Smooth muscle cell (in vitro differentiated cells): ENCODE measurements at regions not wholly inside any gene's neighbourhood (a gene's known extent, or its start where the extent isn't known, plus 50 kb on each side); places are given as distances from the start of the nearest gene placed in this dataset.

Source experiments
- DNase-seq: peaks from one replicate; lab custom pipeline; 2025; ENCODE audit not compliant: unreplicated experiment; lab: John Stamatoyannopoulos, UW
- H2AFZ ChIP-seq: fragments of 200-600 bp; sonication (generic); 2 replicates; pipeline ENCODE4 v1.6.0; 2016; ENCODE audit warnings: antibody characterized with exemption, low read depth, mild to moderate bottlenecking
- H3F3A ChIP-seq: fragments of 200-600 bp; sonication (generic); 2 replicates; pipeline ENCODE4 v1.6.0; 2017; ENCODE audit warnings: antibody characterized with exemption, low read depth
- H3K27ac ChIP-seq: fragments of 200-600 bp; sonication (generic); 2 replicates; pipeline ENCODE4 v1.5.1; 2016; ENCODE audit warnings: low read depth, mild to moderate bottlenecking
- H3K27me3 ChIP-seq: fragments of 200-600 bp; sonication (generic); 2 replicates; pipeline ENCODE4 v1.6.1; 2016; ENCODE audit warnings: low read depth, mild to moderate bottlenecking
- H3K36me3 ChIP-seq: fragments of 200-600 bp; sonication (generic); 2 replicates; pipeline ENCODE4 v1.5.1; 2016; ENCODE audit warnings: low read depth
- H3K4me1 ChIP-seq: fragments of 200-600 bp; sonication (generic); 2 replicates; pipeline ENCODE4 v1.5.1; 2016; ENCODE audit warnings: low read depth
- H3K4me2 ChIP-seq: fragments of 200-600 bp; sonication (generic); 2 replicates; pipeline ENCODE4 v1.6.0; 2016; ENCODE audit warnings: mild to moderate bottlenecking
- H3K4me3 ChIP-seq: fragments of 200-600 bp; sonication (generic); 2 replicates; pipeline ENCODE4 v1.5.1; 2016; ENCODE audit warnings: mild to moderate bottlenecking
- H3K79me2 ChIP-seq: fragments of 200-600 bp; sonication (generic); 2 replicates; pipeline ENCODE4 v1.6.0; 2016; ENCODE audit warnings: low read depth, mild to moderate bottlenecking
- H3K9ac ChIP-seq: fragments of 200-600 bp; sonication (generic); 2 replicates; pipeline ENCODE4 v1.6.0; 2016; ENCODE audit warnings: low read depth
- H3K9me3 ChIP-seq: fragments of 200-600 bp; sonication (generic); replicated peaks from 2 replicates; pipeline ENCODE4 v1.5.1; 2016; ENCODE audit warnings: low read depth
- H4K20me1 ChIP-seq: fragments of 200-600 bp; sonication (generic); 2 replicates; pipeline ENCODE4 v1.6.0; 2016; ENCODE audit warnings: low read depth
- WGBS: methylation state at CpG from one replicate; pipeline ENCODE4 v1.1.7; 2016; ENCODE audit warnings: low lambda C conversion rate; 5-methylcytosine and 5-hydroxymethylcytosine counted together
- TF ChIP-seq, protein P1 (sequence below): fragments of 200-600 bp; sonication (generic); IDR thresholded peaks from 2 replicates; pipeline ENCODE4 v1.5.1; 2017; ENCODE audit warnings: borderline replicate concordance, mild to moderate bottlenecking, antibody characterized with exemption; ENCODE audit not compliant: insufficient read depth, poor library complexity, severe bottlenecking

DNA sequence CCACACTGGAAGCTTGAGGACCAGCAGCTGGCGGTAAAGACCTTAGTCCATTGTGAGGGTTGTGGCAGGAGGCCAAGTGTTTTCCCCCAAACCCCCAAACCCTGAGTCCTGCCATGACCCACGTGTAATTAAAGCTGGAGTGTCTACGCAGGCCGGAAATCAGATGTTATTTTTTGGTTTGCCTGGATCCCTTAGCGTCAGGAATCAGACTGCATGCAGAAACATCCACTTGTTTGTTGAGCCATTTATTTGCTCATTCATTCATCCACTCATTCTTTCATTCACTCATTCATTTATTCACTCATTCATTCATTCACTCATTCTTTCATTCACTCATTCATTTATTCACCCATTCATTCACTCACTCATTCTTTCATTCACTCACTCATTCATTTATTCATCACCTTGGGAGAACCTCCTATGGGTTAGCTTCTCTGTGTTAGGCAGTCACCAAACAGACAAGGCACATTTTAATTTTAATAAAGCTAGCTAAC is 313.1 kb downstream of the MAF start:
- 86% methylated on average over 5 of the region's 5 CpGs for WGBS
- H3K36me3 ChIP-seq, result no peaks in the 10 kb centered on the region
- no peak overlapping the region for H3K9ac ChIP-seq
- no peaks in the 10 kb centered on the region for H4K20me1 ChIP-seq
- TF ChIP-seq, protein P1, sequence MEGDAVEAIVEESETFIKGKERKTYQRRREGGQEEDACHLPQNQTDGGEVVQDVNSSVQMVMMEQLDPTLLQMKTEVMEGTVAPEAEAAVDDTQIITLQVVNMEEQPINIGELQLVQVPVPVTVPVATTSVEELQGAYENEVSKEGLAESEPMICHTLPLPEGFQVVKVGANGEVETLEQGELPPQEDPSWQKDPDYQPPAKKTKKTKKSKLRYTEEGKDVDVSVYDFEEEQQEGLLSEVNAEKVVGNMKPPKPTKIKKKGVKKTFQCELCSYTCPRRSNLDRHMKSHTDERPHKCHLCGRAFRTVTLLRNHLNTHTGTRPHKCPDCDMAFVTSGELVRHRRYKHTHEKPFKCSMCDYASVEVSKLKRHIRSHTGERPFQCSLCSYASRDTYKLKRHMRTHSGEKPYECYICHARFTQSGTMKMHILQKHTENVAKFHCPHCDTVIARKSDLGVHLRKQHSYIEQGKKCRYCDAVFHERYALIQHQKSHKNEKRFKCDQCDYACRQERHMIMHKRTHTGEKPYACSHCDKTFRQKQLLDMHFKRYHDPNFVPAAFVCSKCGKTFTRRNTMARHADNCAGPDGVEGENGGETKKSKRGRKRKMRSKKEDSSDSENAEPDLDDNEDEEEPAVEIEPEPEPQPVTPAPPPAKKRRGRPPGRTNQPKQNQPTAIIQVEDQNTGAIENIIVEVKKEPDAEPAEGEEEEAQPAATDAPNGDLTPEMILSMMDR, result no peak
- H3K4me2 ChIP-seq, result no peak overlapping the region
- no peak overlapping the region for H2AFZ ChIP-seq
- no peaks in the 10 kb centered on the region for H3K4me1 ChIP-seq
- H3K27me3 ChIP-seq, result peaks cover 8% of the 10 kb centered on the region
- H3K4me3 ChIP-seq, result no peak overlapping the region
- DNase-seq, result no peak
- H3K27ac ChIP-seq, result no peak overlapping the region
- H3K79me2 ChIP-seq, result no peaks in the 10 kb centered on the region
- no peaks in the 10 kb centered on the region for H3F3A ChIP-seq
- H3K9me3 ChIP-seq, result no peaks in the 10 kb centered on the region

GRCh38 chr16:79286646-79287423 is 313.7 kb downstream of the MAF start:
- H3K4me1 ChIP-seq, result no peaks in the 10 kb centered on the region
- WGBS, result 80% methylated on average over 22 of the region's 22 CpGs
- H3K9ac ChIP-seq, result no peak overlapping the region
- no peak overlapping the region for H3K4me2 ChIP-seq
- H3K4me3 ChIP-seq, result no peak overlapping the region
- H3F3A ChIP-seq, result no peaks in the 10 kb centered on the region
- no peaks in the 10 kb centered on the region for H3K79me2 ChIP-seq
- DNase-seq, result no peak
- H3K27me3 ChIP-seq, result peaks cover 12% of the 10 kb centered on the region
- TF ChIP-seq, protein P1, result no peak
- no peaks in the 10 kb centered on the region for H3K36me3 ChIP-seq
- H4K20me1 ChIP-seq, result no peaks in the 10 kb centered on the region
- no peak overlapping the region for H2AFZ ChIP-seq
- H3K9me3 ChIP-seq, result no peaks in the 10 kb centered on the region
- H3K27ac ChIP-seq, result no peak overlapping the region

- no peaks in the 10 kb centered on the region for H3K79me2 ChIP-seq
- TF ChIP-seq, protein P1, result no peak
- no peak overlapping the region for H3K4me3 ChIP-seq
- 58% methylated on average over 7 of the region's 7 CpGs for WGBS
- no peak overlapping the region for H3K4me2 ChIP-seq
- no peak for DNase-seq
- H2AFZ ChIP-seq, result no peak overlapping the region
- no peak overlapping the region for H3K9ac ChIP-seq
- no peaks in the 10 kb centered on the region for H3K4me1 ChIP-seq
- H4K20me1 ChIP-seq, result no peaks in the 10 kb centered on the region
- no peaks in the 10 kb centered on the region for H3K9me3 ChIP-seq
- H3K36me3 ChIP-seq, result no peaks in the 10 kb centered on the region
- H3F3A ChIP-seq, result no peaks in the 10 kb centered on the region
- H3K27ac ChIP-seq, result no peak overlapping the region
- peaks cover 25% of the 10 kb centered on the region for H3K27me3 ChIP-seq
These were observed 315.8 kb downstream of the MAF start for GRCh38 chr16:79284766-79285165.

DNA sequence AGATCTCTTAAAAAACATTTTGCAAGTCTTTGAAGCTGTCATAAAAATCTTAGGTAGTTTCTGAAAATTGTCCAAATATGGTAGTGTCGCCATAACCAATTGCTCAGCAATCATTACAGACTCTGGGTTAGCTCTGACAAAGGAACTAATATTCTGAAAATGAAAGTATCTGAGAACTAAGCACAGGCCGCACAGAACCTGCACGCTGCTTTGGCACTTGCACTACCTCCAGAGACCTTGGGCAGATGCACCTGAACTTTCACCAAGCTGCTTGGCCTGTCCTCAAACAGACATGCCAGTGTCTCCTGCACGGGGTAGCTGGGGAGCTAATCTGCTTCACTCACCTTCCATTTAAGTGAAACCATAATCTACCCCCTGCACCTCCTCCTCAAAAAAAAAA is 317.0 kb downstream of the MAF start:
- no peaks in the 10 kb centered on the region for H3K9me3 ChIP-seq
- no peak overlapping the region for H2AFZ ChIP-seq
- no peak overlapping the region for H3K9ac ChIP-seq
- no peaks in the 10 kb centered on the region for H3F3A ChIP-seq
- no peaks in the 10 kb centered on the region for H3K36me3 ChIP-seq
- peaks cover 36% of the 10 kb centered on the region for H3K27me3 ChIP-seq
- no peak for DNase-seq
- no peaks in the 10 kb centered on the region for H4K20me1 ChIP-seq
- H3K4me3 ChIP-seq, result no peak overlapping the region
- no peak overlapping the region for H3K27ac ChIP-seq
- WGBS, result 93% methylated on average over 4 of the region's 4 CpGs
- H3K79me2 ChIP-seq, result no peaks in the 10 kb centered on the region
- no peaks in the 10 kb centered on the region for H3K4me1 ChIP-seq
- no peak overlapping the region for H3K4me2 ChIP-seq
- TF ChIP-seq, protein P1, result no peak
